Keratinocyte (primary cell): ENCODE measurements at regions not wholly inside any gene's neighbourhood (a gene's known extent, or its start where the extent isn't known, plus 50 kb on each side); places are given as distances from the start of the nearest gene placed in this dataset.

Experiments
- CTCF ChIP-seq, 3 experiments: IDR thresholded peaks in 1 of 3; conservative IDR thresholded peaks in 1 of 3; optimal IDR thresholded peaks in 1 of 3; 2 replicates in 2 of 3; 3 replicates in 1 of 3; pipeline versions ENCODE3 to v1.5.1; 2011; ENCODE audit warnings: low read length in 3 of 3, mild to moderate bottlenecking in 3 of 3, moderate library complexity in 2 of 3, control low read depth in 1 of 3, inconsistent platforms in 1 of 3; ENCODE audit not compliant: insufficient read depth in 2 of 3; ENCODE audit errors: extremely low read depth in 1 of 3
- EZH2 ChIP-seq: IDR thresholded peaks from one replicate; pipeline ENCODE4 v1.6.1; 2012; ENCODE audit warnings: inconsistent platforms, mild to moderate bottlenecking, low read length, moderate library complexity

DNA sequence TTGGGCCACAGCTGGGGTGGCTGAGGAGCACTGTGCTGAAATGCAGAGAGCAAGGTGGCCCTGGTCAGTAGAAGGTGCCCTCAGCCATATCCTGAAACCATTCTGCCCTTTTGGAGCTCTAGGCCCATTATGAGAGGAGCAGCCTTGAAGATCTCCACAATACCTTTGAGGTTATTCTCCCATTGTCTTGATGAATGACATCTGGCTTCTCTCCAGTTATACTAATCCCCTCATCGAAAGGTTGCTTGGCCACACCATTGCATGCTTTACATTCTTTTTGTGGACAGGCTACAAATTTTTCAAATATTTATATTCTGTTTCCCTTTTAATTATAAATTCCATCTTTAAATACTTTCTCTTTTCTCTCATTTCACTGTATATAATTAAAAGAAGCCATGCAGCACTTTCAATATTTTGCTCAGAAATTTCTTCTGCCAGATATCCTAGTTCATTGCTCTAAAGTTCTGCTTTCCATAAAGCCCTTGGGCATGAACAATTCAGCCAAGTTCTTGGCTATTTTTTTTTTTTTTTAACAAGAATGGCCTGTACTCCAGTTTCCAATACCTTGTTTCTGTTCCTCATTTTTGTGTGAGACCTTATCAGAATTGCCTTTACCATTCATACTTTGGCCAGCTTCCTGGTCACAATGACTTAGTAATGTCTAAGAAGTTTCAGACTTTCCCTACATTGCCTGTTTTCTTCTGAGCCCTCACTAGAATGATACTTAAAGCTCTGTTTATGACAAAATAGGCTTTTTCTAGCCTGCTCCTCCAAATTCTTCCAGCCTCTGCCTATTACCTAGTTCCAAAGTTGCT is 138.9 kb upstream of the SGO1 start:
- TF ChIP-seq CTCF (optimal IDR thresholded peaks at IDR 0.05 in 1 of 3, IDR thresholded peaks at IDR 0.05 in 1 of 3, conservative IDR thresholded peaks at IDR 0.05 in 1 of 3; ENCODE audit: extremely low read depth in 1 of 3, insufficient read depth in 2 of 3, low read length in 3 of 3) (no peak), EZH2 (no peak)
